Astrocyte (in vitro differentiated cells and primary cell): ENCODE measurements at regions not wholly inside any gene's neighbourhood (a gene's known extent, or its start where the extent isn't known, plus 50 kb on each side); places are given as distances from the start of the nearest gene placed in this dataset.
"Not testable (repeated sequence)": the region's sequence is repeated elsewhere in the genome, so short reads cannot be mapped to it uniquely, and the experiment has no call there.

Experiments
- DNase-seq: peaks from one replicate; pipeline ENCODE4 v3.0.0-alpha.2; 2010; ENCODE audit warnings: low read depth
- FAIRE-seq: peaks from 2 replicates; lab custom pipeline; 2011; peaks lifted over from hg19 to GRCh38; lab: Jason Lieb, UNC
- H2AFZ ChIP-seq: 2 replicates; pipeline ENCODE4 v1.6.0; 2012; ENCODE audit warnings: low read depth, low read length, inconsistent platforms
- H3K27ac ChIP-seq: 2 replicates; pipeline ENCODE4 v1.5.1; 2011; ENCODE audit warnings: low read depth, low read length, inconsistent platforms
- H3K27me3 ChIP-seq: 2 replicates; pipeline ENCODE4 v1.6.0; 2011; ENCODE audit warnings: low read length, inconsistent platforms; ENCODE audit not compliant: insufficient read depth
- H3K36me3 ChIP-seq: 2 replicates; pipeline ENCODE4 v1.5.1; 2011; ENCODE audit warnings: low read length, inconsistent platforms; ENCODE audit not compliant: insufficient read depth
- H3K4me1 ChIP-seq: 2 replicates; pipeline ENCODE4 v1.5.1; 2011; ENCODE audit warnings: low read length, inconsistent platforms; ENCODE audit not compliant: insufficient read depth
- H3K4me2 ChIP-seq: 2 replicates; pipeline ENCODE4 v1.6.0; 2012; ENCODE audit warnings: low read length, inconsistent platforms
- H3K4me3 ChIP-seq: 2 replicates; pipeline ENCODE4 v1.5.1; 2011; ENCODE audit warnings: low read depth, mild to moderate bottlenecking, low read length, inconsistent platforms; ENCODE audit not compliant: insufficient read depth
- H3K79me2 ChIP-seq: 2 replicates; pipeline ENCODE4 v1.6.0; 2012; ENCODE audit warnings: mild to moderate bottlenecking, low read length, inconsistent platforms; ENCODE audit not compliant: insufficient read depth
- H3K9ac ChIP-seq: 2 replicates; pipeline ENCODE4 v1.6.0; 2012; ENCODE audit warnings: mild to moderate bottlenecking, low read length, inconsistent platforms
- H3K9me3 ChIP-seq: 2 replicates; pipeline ENCODE4 v1.5.1; 2012; ENCODE audit warnings: low read depth, mild to moderate bottlenecking, low read length, inconsistent platforms; ENCODE audit not compliant: insufficient read depth
- H4K20me1 ChIP-seq: 2 replicates; pipeline ENCODE4 v1.6.0; 2012; ENCODE audit warnings: low read length, inconsistent platforms; ENCODE audit not compliant: insufficient read depth
- H3K27ac Mint-ChIP-seq: one replicate; pipeline ENCODE4 v1.8.0; 2021; ENCODE audit warnings: mild to moderate bottlenecking, mixed read lengths; ENCODE audit not compliant: unreplicated experiment
- H3K27me3 Mint-ChIP-seq: one replicate; pipeline ENCODE4 v1.8.0; 2021; ENCODE audit warnings: low read depth, mixed read lengths; ENCODE audit not compliant: unreplicated experiment
- H3K36me3 Mint-ChIP-seq: one replicate; pipeline ENCODE4 v1.8.0; 2021; ENCODE audit warnings: low read depth, mixed read lengths; ENCODE audit not compliant: unreplicated experiment
- H3K4me1 Mint-ChIP-seq: one replicate; pipeline ENCODE4 v1.8.0; 2021; ENCODE audit warnings: low read depth, mixed read lengths; ENCODE audit not compliant: unreplicated experiment
- H3K4me3 Mint-ChIP-seq: one replicate; pipeline ENCODE4 v1.8.0; 2021; ENCODE audit warnings: mild to moderate bottlenecking, moderate library complexity, mixed read lengths; ENCODE audit not compliant: unreplicated experiment
- H3K9me3 Mint-ChIP-seq: one replicate; pipeline ENCODE4 v1.8.0; 2021; ENCODE audit warnings: mild to moderate bottlenecking, mixed read lengths; ENCODE audit not compliant: unreplicated experiment
- CTCF ChIP-seq: IDR thresholded peaks from 2 replicates; pipeline ENCODE4 v1.5.1; 2011; ENCODE audit warnings: low read depth, mild to moderate bottlenecking, inconsistent platforms, low read length, moderate library complexity; ENCODE audit not compliant: insufficient read depth
- EZH2 ChIP-seq: IDR thresholded peaks from 2 replicates; pipeline ENCODE4 v1.6.1; 2012; ENCODE audit warnings: mild to moderate bottlenecking, low read length, inconsistent platforms; ENCODE audit not compliant: insufficient read depth

DNA sequence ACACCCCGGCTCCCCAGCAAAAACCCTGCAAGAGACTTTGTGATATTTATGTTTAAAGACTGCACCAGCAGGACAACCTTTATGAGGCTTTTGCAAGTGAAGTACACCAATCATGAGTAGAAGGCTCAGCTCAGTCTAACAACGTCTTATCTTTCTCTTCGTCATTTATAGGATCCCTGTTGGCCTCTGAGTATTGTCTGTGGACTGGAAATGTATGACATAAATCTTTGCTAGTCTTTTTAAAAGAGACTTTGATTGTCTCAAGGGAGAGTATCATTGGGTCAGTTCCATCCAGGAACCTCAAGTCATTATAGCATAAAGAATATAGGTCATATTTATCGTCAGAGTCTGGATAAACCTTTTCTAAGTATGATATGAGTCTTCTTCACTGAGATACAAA, 505.0 kb upstream of the SOX9 start:
- Histone ChIP-seq H3K27ac (no peak overlapping the region), H3K79me2 (no peaks in the 10 kb centered on the region), H3K9ac (no peak overlapping the region), H4K20me1 (no peaks in the 10 kb centered on the region), H3K4me2 (no peak overlapping the region), H3K4me3 (no peak overlapping the region), H3K9me3 (peaks cover 3% of the 10 kb centered on the region), H3K27me3 (no peaks in the 10 kb centered on the region), H2AFZ (no peak overlapping the region), H3K36me3 (no peaks in the 10 kb centered on the region), H3K4me1 (no peaks in the 10 kb centered on the region)
- no peaks in the 10 kb centered on the region for H3K27me3 Mint-ChIP-seq
- no peaks in the 10 kb centered on the region for H3K4me1 Mint-ChIP-seq
- H3K9me3 Mint-ChIP-seq: peaks cover 16% of the 10 kb centered on the region
- H3K36me3 Mint-ChIP-seq: no peaks in the 10 kb centered on the region
- FAIRE-seq (no peak), DNase-seq (no peak)
- TF ChIP-seq EZH2: no peak
- TF ChIP-seq CTCF: no peak
- H3K27ac Mint-ChIP-seq: no peak overlapping the region
- H3K4me3 Mint-ChIP-seq: no peak overlapping the region

- FAIRE-seq, H3K36me3 Mint-ChIP-seq, H3K4me1 Mint-ChIP-seq, H3K4me3 ChIP-seq, H3K9ac ChIP-seq, H3K79me2 ChIP-seq, H3K4me1 ChIP-seq, H3K4me2 ChIP-seq, DNase-seq, H3K27me3 Mint-ChIP-seq, H2AFZ ChIP-seq, H3K36me3 ChIP-seq, H3K27ac Mint-ChIP-seq, H3K4me3 Mint-ChIP-seq, H4K20me1 ChIP-seq, H3K27me3 ChIP-seq, H3K9me3 ChIP-seq, H3K27ac ChIP-seq: not testable (repeated sequence)
- peaks cover 16% of the 10 kb centered on the region for H3K9me3 Mint-ChIP-seq
Observed at GRCh38 chr17:71617767-71618166, 503.1 kb upstream of the SOX9 start.

- DNase-seq (no peak), FAIRE-seq (no peak)
- H3K4me3 ChIP-seq: no peak overlapping the region
- no peaks in the 10 kb centered on the region for H3K9me3 ChIP-seq
- H3K36me3 Mint-ChIP-seq: no peaks in the 10 kb centered on the region
- H3K27me3 ChIP-seq: no peaks in the 10 kb centered on the region
- H3K4me1 ChIP-seq: no peaks in the 10 kb centered on the region
- H3K27ac ChIP-seq: no peak overlapping the region
- no peaks in the 10 kb centered on the region for H3K36me3 ChIP-seq
- H3K79me2 ChIP-seq: no peaks in the 10 kb centered on the region
- H3K4me2 ChIP-seq: no peak overlapping the region
- no peaks in the 10 kb centered on the region for H3K27me3 Mint-ChIP-seq
- H3K27ac Mint-ChIP-seq: no peak overlapping the region
- no peak overlapping the region for H3K4me3 Mint-ChIP-seq
- H3K9ac ChIP-seq: no peak overlapping the region
- H3K4me1 Mint-ChIP-seq: peaks cover 9% of the 10 kb centered on the region
- TF ChIP-seq CTCF (no peak), EZH2 (no peak)
- H4K20me1 ChIP-seq: no peaks in the 10 kb centered on the region
- H3K9me3 Mint-ChIP-seq: no peaks in the 10 kb centered on the region
- H2AFZ ChIP-seq: no peak overlapping the region
Observed at GRCh38 chr17:71625330-71625729, 495.5 kb upstream of the SOX9 start.
